ENCODE measurements at regions not wholly inside any gene's neighbourhood (a gene's known extent, or its start where the extent isn't known, plus 50 kb on each side); places are given as distances from the start of the nearest gene placed in this dataset.

DNA sequence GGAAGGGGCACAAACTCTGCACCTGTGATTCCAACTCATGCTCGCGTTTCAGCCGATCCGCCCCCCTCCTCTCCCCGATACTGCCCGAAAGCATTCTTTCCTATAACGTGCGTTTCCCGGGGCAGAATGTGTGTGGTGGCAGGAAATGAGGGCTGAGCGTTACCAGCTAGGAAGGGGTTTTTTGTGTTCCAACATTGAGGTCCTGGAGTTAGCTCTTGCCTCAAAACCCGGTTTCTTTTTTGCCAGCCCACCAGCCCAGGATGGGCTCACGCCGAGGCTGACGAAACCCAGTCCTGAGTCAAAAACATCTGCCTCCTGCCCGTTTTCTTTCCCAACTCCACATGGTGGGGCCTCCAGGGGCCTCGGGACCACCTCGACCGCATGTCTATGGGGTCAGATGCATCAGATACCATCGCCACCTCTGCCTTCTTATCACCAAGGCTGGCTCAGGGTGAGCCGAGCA lies 113.7 kb upstream of the COPS8 start (continued):
- no peak for TF ChIP-seq MAFF (IDR thresholded peaks at IDR 0.05; ENCODE audit: low read depth, low read length)
- TF ChIP-seq, protein P1, sequence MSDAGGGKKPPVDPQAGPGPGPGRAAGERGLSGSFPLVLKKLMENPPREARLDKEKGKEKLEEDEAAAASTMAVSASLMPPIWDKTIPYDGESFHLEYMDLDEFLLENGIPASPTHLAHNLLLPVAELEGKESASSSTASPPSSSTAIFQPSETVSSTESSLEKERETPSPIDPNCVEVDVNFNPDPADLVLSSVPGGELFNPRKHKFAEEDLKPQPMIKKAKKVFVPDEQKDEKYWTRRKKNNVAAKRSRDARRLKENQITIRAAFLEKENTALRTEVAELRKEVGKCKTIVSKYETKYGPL (CRISPR knock-in tag; IDR thresholded peaks at IDR 0.05) = no peak
- TF ChIP-seq ZNF550 (CRISPR knock-in tag; IDR thresholded peaks at IDR 0.05; ENCODE audit: borderline replicate concordance) = no peak
- TF ChIP-seq MIER3 (CRISPR knock-in tag; IDR thresholded peaks at IDR 0.05; ENCODE audit: borderline replicate concordance) = no peak
- TF ChIP-seq, protein P2, sequence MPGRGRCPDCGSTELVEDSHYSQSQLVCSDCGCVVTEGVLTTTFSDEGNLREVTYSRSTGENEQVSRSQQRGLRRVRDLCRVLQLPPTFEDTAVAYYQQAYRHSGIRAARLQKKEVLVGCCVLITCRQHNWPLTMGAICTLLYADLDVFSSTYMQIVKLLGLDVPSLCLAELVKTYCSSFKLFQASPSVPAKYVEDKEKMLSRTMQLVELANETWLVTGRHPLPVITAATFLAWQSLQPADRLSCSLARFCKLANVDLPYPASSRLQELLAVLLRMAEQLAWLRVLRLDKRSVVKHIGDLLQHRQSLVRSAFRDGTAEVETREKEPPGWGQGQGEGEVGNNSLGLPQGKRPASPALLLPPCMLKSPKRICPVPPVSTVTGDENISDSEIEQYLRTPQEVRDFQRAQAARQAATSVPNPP (CRISPR knock-in tag; IDR thresholded peaks at IDR 0.05) = no peak
- no peak for TF ChIP-seq PRPF4 (IDR thresholded peaks at IDR 0.05; ENCODE audit: low read depth, low read length, poor library complexity, severe bottlenecking)
- TF ChIP-seq ELF1 (CRISPR knock-in tag; IDR thresholded peaks at IDR 0.05) = peak; percentile 11; the same call in 1 of the 2 replicates
- no peak for TF ChIP-seq TBP (CRISPR knock-in tag; IDR thresholded peaks at IDR 0.05)
- TF ChIP-seq, protein P3, sequence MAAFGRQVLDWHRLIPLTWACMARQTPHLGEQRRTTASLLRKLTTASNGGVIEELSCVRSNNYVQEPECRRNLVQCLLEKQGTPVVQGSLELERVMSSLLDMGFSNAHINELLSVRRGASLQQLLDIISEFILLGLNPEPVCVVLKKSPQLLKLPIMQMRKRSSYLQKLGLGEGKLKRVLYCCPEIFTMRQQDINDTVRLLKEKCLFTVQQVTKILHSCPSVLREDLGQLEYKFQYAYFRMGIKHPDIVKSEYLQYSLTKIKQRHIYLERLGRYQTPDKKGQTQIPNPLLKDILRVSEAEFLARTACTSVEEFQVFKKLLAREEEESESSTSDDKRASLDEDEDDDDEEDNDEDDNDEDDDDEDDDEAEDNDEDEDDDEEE (CRISPR knock-in tag; IDR thresholded peaks at IDR 0.05) = peak; percentile 58; the same call in 1 of the 2 replicates

DNA sequence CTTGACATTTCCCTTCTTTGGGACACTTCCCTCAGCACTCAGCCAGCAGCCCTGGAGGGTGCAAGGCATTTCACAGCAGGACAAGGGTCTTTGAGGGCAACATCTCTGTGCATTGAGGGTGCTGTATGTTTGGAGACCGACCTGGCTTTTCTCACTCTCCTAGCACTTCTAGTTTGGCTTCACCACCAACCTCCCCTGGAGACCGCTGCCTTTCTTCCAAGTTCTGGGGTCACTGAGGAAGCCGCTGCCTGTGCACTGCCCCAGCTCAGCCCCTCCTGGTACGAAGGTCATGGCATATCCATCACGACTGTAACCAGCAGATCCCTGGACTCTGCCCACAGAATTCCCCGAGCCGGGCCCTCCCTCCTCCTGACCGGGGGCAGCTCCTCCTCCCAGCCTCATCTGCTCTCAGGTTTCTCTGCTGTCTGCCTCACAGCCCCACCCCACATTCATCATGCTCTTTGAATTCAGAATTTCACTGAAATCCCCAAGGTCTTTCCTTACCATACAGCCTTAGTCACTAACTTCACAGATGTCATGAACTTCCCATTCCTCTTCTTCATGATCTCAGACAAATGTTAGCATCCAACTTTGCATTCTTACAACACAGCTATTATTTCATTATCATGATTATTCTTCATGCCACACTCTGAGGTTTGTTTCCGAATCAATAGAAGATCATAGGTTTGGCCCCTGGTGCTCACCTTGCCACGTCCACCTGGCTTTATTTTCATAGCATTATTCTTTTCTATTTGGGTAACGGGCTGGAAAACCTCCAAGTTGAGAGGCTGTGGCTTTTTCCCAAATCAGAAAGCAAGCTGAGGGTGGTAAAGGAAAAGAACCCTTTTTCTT lies 113.0 kb upstream of the COPS8 start:
- CTCF ChIA-PET (ENCODE audit: low intra/inter-chr PET ratio, low total read pairs) = no interaction called here
- Histone ChIP-seq H2AFZ (ENCODE audit: low read length) (peak overlapping the region; percentile 74), H3K79me2 (ENCODE audit: insufficient read depth, low read length) (no peaks in the 10 kb centered on the region), H3K4me1 (ENCODE audit: insufficient read depth, low read length) (peaks cover 86% of the 10 kb centered on the region), H3K27ac (ENCODE audit: extremely low read length, insufficient read depth, low read length) (peak overlapping the region; percentile 69), H3K4me3 (replicated peaks in 1 of 3; ENCODE audit: insufficient read depth in 1 of 3, low read depth in 2 of 3, low read length in 3 of 3) (peak overlapping the region in 2 of 3 experiments; percentile 16 to 55; a peak in 2 of 6 replicates), H3K9ac (ENCODE audit: insufficient read depth, low read depth, low read length) (peak overlapping the region; percentile 55), H3K4me2 (ENCODE audit: low read depth, low read length) (peak overlapping the region; percentile 83), H4K20me1 (ENCODE audit: insufficient read depth, low read length) (no peaks in the 10 kb centered on the region), H3K9me3 (ENCODE audit: low read length) (no peaks in the 10 kb centered on the region), H3K36me3 (replicated peaks in 1 of 2; ENCODE audit: control insufficient read depth in 1 of 2, insufficient read depth in 2 of 2, low read length in 2 of 2) (no peaks in the 10 kb centered on the region), H3K27me3 (ENCODE audit: control insufficient read depth in 1 of 2, insufficient read depth in 2 of 2, low read length in 2 of 2) (peaks cover 0 to 3% of the 10 kb centered on the region in 2 experiments; a peak in 1 of 5 replicates)
- DNase-seq (ENCODE audit: low spot score) (peak; percentile 76), ATAC-seq (peak; percentile 92), FAIRE-seq (peak; percentile 89)
- in situ Hi-C loops (cut with HindIII; ENCODE audit: extremely low pct_ligation_motif_present, low pct_unique_long_range_greater_than_20kb) (no loop called here), intact Hi-C loops (cut with micrococcal nuclease; ENCODE audit: unreplicated experiment) (no loop called here)
- 11% methylated on average over 11 of the region's 11 CpGs for WGBS (ENCODE audit: low lambda C conversion rate)
- BruUV-seq (replicated peaks) = no TSS peak
- POLR2A ChIA-PET = no interaction called here
- TF ChIP-seq NFE2L1 (CRISPR knock-in tag; IDR thresholded peaks at IDR 0.05; ENCODE audit: borderline replicate concordance) = no peak
- TF ChIP-seq, protein P4, sequence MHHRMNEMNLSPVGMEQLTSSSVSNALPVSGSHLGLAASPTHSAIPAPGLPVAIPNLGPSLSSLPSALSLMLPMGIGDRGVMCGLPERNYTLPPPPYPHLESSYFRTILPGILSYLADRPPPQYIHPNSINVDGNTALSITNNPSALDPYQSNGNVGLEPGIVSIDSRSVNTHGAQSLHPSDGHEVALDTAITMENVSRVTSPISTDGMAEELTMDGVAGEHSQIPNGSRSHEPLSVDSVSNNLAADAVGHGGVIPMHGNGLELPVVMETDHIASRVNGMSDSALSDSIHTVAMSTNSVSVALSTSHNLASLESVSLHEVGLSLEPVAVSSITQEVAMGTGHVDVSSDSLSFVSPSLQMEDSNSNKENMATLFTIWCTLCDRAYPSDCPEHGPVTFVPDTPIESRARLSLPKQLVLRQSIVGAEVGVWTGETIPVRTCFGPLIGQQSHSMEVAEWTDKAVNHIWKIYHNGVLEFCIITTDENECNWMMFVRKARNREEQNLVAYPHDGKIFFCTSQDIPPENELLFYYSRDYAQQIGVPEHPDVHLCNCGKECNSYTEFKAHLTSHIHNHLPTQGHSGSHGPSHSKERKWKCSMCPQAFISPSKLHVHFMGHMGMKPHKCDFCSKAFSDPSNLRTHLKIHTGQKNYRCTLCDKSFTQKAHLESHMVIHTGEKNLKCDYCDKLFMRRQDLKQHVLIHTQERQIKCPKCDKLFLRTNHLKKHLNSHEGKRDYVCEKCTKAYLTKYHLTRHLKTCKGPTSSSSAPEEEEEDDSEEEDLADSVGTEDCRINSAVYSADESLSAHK (CRISPR knock-in tag; IDR thresholded peaks at IDR 0.05; ENCODE audit: borderline replicate concordance) = no peak
- TF ChIP-seq ZNF772 (CRISPR knock-in tag; IDR thresholded peaks at IDR 0.05) = peak; percentile 73
- peak; percentile 83; the same call in 1 of the 2 replicates for TF ChIP-seq SP5 (CRISPR knock-in tag; IDR thresholded peaks at IDR 0.05; ENCODE audit: borderline replicate concordance, low read depth)
- TF ChIP-seq ZNF350 (CRISPR knock-in tag; IDR thresholded peaks at IDR 0.05; ENCODE audit: borderline replicate concordance, low read depth) = peak; percentile 67; the same call in 1 of the 2 replicates

Data from HepG2 (cell line).